ENCODE measurements at regions not wholly inside any gene's neighbourhood (a gene's known extent, or its start where the extent isn't known, plus 50 kb on each side); places are given as distances from the start of the nearest gene placed in this dataset.
"Not testable (repeated sequence)": the region's sequence is repeated elsewhere in the genome, so short reads cannot be mapped to it uniquely, and the experiment has no call there.

DNA sequence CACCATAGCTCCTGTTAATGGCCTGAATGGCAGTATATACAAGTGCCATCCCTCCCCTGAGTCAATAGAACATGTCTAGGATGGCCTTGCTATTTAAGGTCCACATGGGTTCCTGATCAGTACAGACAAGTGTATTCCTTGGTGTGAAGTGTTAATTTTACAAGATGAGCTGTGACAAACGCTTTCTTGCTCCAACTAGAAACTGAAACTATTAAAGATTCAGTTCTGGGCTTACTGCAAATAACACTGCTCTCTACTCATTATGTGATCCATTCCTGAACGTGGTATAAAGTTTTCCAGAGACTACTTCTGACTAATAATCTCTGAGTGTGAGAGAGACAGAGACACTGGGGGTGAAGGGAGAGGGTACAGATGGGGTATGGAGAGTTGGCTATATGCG, 198.0 kb upstream of the FBXL4 start:
- DNase-seq (ENCODE audit: low read depth, low spot score) = no peak
- H3K4me3 ChIP-seq (ENCODE audit: low read length) = no peak overlapping the region

DNA sequence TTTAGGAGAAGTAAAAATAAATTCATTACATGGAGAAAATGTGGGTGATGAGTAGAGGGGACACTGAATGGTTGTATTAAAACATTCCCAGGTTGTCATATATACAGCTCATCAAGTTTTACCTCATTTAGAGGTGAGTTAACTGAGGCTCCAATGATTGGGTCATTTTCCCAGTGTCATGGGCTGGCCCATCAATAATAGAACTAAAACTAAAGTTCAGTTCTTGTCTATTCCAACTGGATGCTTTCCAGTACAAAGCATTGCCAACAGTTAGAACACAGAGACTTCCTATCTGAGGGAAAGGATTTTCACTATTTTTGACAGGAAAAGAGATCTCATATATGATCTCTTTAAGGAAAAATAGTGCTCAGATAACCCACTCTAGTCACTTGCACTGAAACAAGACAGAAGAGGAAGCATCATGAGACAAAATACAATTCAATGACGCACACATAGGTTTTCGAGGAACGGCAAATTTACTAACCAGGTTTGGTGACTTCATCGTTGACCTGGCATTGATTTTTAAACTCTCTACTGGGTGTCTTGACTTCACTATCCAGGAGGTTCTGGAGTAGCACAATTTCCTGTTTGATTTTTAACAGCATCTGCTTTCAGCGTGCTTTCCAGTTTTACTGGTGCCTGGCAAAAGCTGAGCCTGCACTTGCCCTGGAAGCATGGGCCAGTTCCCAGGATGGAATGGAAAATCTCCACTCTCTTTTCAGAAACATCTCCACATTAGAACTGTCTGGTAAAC, 195.5 kb upstream of the FBXL4 start:
- DNase-seq (ENCODE audit: low read depth, low spot score) = no peak
- no peak overlapping the region for H3K4me3 ChIP-seq (ENCODE audit: low read length)

DNA sequence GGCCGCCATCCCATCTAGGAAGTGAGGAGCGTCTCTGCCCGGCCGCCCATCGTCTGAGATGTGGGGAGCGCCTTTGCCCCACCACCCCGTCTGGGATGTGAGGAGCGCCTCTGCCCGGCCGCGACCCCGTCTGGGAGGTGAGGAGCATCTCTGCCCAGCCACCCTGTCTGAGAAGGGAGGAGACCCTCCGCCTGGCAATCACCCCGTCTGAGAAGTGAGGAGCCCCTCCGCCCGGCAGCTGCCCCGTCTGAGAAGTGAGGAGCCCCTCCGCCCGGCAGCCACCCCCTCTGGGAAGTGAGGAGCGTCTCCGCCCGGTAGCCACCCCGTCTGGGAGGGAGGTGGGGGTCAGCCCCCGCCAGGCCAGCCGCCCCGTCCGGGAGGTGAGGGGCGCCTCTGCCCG, 194.2 kb upstream of the FBXL4 start:
- H3K4me3 ChIP-seq (ENCODE audit: low read length); DNase-seq (ENCODE audit: low read depth, low spot score): not testable (repeated sequence)

DNA sequence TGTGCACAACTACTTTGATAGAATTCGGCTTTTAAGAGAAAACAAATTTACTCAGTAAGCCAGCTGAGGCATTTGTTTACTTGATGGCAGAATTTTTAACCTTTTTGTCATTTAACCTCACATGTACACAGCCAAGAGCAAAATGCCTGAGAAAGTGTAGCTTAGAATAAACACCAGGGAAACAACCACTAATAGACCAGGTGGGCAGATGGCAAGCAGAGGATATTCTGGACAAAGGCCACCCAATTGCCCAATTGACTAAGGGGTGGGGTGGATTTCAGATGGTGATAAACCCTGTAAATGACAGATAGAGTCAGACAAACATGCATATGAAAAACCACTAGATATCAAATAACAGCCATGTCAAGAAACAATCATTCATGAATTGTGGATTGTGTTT, 190.7 kb upstream of the FBXL4 start:
- no peak for DNase-seq (ENCODE audit: low read depth, low spot score)
- no peak overlapping the region for H3K4me3 ChIP-seq (ENCODE audit: low read length)

DNA sequence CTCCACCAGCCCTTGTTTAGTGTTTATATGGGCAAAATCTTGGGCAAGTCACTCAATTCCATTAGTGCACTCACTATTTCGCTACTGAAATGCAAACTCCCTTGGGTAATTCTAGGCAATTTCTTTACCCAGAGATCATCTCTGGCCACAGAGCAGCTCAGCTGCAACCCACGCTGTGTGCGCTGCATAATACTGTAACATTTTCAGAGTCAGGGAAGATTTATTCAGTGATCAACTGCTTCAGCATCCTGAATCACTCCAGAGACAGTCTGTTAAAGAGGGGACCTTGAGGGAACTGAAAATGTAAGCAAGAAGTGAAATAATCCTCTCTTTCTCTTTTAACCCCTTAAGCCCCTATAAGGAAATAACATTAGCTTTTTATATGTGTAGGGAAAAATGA, 189.6 kb upstream of the FBXL4 start:
- H3K4me3 ChIP-seq (ENCODE audit: low read length) = no peak overlapping the region
- no peak for DNase-seq (ENCODE audit: low read depth, low spot score)

GRCh38 chr6:99136488-99136887, 188.7 kb upstream of the FBXL4 start:
- DNase-seq (ENCODE audit: low read depth, low spot score) = no peak
- H3K4me3 ChIP-seq (ENCODE audit: low read length) = no peak overlapping the region

DNA sequence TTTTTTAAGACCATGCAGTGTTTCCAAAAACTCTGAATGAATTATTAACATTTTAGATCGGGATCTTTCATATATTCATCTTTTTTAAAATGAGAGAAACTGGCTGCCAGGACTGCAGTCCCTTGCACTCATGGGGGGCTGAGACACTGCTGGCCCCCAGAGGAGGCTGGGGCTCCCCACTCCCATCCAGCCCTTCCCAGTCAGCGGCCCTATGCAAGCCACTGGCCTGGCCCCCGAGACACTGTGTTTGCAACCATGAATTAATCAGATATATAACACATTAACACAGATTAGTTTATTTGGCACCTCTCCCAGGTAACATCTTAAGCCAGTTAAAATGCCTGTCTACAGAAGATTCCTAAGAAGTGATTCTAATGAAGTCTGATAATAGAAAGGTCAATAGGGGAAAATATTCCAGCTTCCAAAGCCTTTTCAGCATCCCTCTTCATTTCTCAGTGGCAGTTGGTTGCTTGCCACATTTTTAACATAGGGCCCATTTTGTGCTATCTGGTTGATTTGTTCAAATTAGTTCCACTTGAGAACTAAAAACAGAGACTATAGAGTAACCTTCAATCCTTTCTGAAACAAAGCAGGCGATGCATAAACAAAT, 184.4 kb upstream of the FBXL4 start:
- no peak overlapping the region for H3K4me3 ChIP-seq (ENCODE audit: low read length)
- no peak for DNase-seq (ENCODE audit: low read depth, low spot score)

GRCh38 chr6:99130897-99131873, 183.4 kb upstream of the FBXL4 start:
- H3K4me3 ChIP-seq (ENCODE audit: low read length) = no peak overlapping the region
- no peak for DNase-seq (ENCODE audit: low read depth, low spot score)

DNA sequence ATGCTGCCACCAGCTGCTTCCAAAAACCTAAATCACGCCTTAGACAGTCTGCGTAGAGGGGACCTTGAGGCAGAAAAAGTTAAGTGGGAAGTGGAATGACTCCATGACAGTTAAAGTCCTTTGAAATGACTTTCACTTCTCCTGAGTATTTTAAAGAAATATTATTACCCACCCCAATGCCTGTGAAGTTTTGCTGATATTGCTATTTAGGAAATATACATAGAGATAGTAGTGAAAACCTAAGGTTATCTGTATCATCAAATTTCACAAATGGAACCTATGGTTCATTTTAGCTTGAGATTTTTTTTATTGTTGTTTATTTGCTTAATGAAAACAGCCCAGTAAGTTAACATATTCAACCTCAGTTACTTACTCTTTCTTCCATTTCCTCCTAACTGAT, 182.1 kb upstream of the FBXL4 start:
- DNase-seq (ENCODE audit: low read depth, low spot score) = no peak
- H3K4me3 ChIP-seq (ENCODE audit: low read length) = no peak overlapping the region

GRCh38 chr6:99121748-99122147, 174.0 kb upstream of the FBXL4 start:
- H3K4me3 ChIP-seq (ENCODE audit: low read length) = no peak overlapping the region
- no peak for DNase-seq (ENCODE audit: low read depth, low spot score)

- no peak overlapping the region for H3K4me3 ChIP-seq (ENCODE audit: low read length)
- no peak for DNase-seq (ENCODE audit: low read depth, low spot score)
These were observed 172.9 kb upstream of the FBXL4 start for GRCh38 chr6:99120641-99121040.

DNA sequence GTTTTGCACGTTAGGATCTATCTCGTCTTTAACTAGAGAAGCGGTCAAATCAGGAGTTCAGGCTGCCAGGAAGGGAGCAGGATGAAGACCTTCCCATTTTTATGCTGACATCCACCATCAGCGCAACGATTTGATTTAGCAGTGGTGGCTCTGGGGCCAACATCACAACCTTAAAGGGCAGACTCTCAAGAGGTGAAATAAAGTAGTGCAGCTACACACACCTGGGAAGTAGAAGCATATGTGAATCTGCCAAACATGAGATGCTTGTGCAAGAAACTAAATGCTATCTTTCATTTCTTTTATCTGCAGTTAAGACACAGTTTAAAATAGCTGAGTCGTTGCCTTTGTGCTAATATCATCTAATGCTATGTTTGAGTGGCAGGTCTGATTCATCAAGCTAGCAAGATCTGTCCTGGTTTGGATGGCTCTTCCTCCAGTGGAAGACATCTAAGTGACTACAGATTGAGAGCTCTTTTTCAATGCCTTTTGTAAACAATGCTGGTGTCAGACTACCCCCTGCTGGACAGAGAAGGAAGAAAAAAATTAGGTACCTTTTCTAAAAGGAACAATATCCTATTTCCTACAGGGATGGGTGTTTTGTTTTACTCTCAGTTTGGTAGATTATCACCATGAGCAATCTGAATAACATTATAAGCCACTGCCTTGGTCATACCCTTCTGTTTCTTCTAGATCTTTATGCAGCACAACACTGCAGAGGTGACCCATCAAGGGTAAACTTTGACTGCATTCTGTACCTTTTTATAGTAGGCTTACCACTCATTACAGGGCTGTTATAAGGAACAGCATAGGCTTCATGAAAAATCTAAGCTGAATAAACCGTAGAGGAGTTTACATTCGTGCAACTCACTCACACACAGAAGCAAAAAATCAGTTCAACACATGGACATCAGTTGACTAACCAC, 171.6 kb upstream of the FBXL4 start:
- no peak overlapping the region for H3K4me3 ChIP-seq (ENCODE audit: low read length)
- DNase-seq (ENCODE audit: low read depth, low spot score) = peak; percentile 45

DNA sequence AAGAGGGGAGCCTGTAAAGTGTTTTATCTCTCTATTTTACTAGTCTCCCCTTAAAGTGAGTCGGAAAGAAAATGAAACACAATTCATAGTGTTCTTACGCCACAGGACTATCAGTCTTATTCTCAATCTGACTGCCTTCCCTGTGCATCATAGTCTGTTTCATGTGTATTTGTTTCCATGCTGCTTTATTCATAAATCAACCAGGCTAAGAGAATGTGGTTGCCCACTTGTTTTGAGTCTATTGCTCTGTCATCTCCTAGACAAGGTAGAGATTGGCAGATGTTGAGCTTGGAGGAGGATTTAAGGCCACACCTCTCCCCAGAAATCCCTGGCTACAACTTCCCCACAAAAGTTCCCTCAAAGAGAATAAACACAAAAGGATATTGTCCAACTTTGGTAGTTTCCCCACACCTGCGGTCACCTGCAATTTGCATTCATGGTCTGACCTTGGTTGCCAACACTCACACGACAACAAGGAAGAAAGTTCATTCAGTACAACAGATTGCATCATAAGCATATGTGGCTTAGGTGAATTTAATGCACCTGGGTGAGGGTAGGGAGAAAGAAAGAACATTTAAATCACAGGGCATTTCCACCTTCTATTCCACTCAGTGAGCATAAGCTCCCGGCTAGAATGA, 167.1 kb upstream of the FBXL4 start:
- DNase-seq (ENCODE audit: low read depth, low spot score) = no peak
- no peak overlapping the region for H3K4me3 ChIP-seq (ENCODE audit: low read length)

DNA sequence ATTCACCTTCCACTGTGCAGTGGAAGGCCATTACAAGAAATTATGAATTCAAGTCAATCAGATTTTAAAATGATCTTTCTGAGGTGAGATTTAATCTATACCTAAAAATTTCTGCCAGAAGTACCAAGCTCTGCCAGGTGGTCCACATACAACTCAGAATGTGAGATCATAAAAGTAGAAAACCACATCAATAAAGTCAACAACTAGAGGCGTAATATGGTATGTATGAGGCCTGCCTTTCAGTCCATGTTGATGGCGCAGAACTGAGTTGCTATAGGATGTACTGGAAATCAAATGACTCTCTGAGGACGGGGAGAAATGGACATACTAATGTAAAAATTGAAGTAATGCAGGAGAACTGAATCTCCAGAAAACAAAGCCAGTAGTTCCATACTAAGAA, 163.8 kb upstream of the FBXL4 start:
- DNase-seq (ENCODE audit: low read depth, low spot score) = peak; percentile 16
- H3K4me3 ChIP-seq (ENCODE audit: low read length) = no peak overlapping the region

GRCh38 chr6:99110029-99110428, 162.3 kb upstream of the FBXL4 start:
- DNase-seq (ENCODE audit: low read depth, low spot score) = no peak
- H3K4me3 ChIP-seq (ENCODE audit: low read length) = no peak overlapping the region

- no peak overlapping the region for H3K4me3 ChIP-seq (ENCODE audit: low read length)
- DNase-seq (ENCODE audit: low read depth, low spot score) = no peak
These were observed 156.5 kb upstream of the FBXL4 start for GRCh38 chr6:99104218-99104617.

GRCh38 chr6:99099243-99099642, 151.5 kb upstream of the FBXL4 start:
- H3K4me3 ChIP-seq (ENCODE audit: low read length) = no peak overlapping the region
- DNase-seq (ENCODE audit: low read depth, low spot score) = no peak

DNA sequence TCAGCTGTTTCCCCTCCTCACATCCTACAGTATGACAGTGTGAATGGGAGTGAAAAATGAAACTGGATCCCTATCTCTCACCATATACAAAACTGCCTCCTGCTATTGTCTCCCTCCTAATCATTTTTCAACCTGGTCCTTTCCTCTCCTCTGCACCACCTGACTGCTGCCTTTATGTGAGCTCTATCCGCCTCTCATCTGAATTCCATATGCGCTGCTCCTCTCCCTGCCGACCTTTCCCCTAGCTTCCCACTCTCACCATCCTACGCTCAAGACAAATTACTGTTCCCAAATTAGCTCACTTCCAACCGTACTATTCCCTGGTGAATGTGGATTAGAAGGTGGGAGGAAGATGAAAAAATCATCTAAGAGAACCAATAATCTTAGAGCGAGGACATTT, 148.4 kb upstream of the FBXL4 start:
- no peak for DNase-seq (ENCODE audit: low read depth, low spot score)
- H3K4me3 ChIP-seq (ENCODE audit: low read length) = no peak overlapping the region

Data from Jurkat, Clone E6-1 (cell line).